ENCODE measurements at regions not wholly inside any gene's neighbourhood (a gene's known extent, or its start where the extent isn't known, plus 50 kb on each side); places are given as distances from the start of the nearest gene placed in this dataset.

DNA sequence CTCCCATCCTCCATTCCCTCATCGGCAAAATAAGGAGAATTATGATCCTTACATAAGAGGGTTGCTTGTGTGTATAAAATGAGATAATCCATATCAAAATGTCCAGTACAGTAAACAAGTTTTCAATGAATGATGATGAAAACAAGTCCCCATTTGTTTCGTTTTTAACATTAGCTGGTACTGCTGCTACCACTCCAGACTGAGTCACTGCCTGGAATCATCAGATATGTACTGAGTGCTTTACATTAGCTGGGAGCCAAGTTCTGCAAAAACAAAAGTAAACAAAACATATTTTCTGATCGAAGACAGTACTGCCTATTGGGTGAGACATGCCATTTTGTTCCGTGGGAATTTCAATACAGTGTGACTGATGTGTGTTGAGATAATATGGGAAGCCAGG lies 123.2 kb upstream of the IGFBP7 start:
- no peaks in the 10 kb centered on the region for H3K27me3 ChIP-seq (ENCODE audit: control insufficient read depth in 1 of 2, insufficient read depth in 2 of 2, low read length in 2 of 2)
- Mint-ChIP-seq H3K9me3 (no peaks in the 10 kb centered on the region), H3K4me3 (no peak overlapping the region), H3K4me1 (ENCODE audit: low read depth) (no peaks in the 10 kb centered on the region), H3K27ac (no peak overlapping the region), H3K36me3 (ENCODE audit: low read depth) (no peaks in the 10 kb centered on the region), H3K27me3 (peaks cover 4% of the 10 kb centered on the region)
- no peak overlapping the region for H3K27ac ChIP-seq (ENCODE audit: low read depth in 1 of 2, low read length in 2 of 2)
- DNase-seq (no peak), ATAC-seq (ENCODE audit: poor library complexity) (no peak)
- no peaks in the 10 kb centered on the region for H3K4me1 ChIP-seq (ENCODE audit: insufficient read depth, low read length)
- ChIA-PET POLR2A (no interaction called here), CTCF (no interaction called here)
- no peaks in the 10 kb centered on the region for H3K9me3 ChIP-seq (ENCODE audit: control insufficient read depth in 1 of 2, insufficient read depth in 1 of 2, low read length in 2 of 2)
- no peak overlapping the region for H3K4me3 ChIP-seq (ENCODE audit: low read length)
- TF ChIP-seq, protein P1, sequence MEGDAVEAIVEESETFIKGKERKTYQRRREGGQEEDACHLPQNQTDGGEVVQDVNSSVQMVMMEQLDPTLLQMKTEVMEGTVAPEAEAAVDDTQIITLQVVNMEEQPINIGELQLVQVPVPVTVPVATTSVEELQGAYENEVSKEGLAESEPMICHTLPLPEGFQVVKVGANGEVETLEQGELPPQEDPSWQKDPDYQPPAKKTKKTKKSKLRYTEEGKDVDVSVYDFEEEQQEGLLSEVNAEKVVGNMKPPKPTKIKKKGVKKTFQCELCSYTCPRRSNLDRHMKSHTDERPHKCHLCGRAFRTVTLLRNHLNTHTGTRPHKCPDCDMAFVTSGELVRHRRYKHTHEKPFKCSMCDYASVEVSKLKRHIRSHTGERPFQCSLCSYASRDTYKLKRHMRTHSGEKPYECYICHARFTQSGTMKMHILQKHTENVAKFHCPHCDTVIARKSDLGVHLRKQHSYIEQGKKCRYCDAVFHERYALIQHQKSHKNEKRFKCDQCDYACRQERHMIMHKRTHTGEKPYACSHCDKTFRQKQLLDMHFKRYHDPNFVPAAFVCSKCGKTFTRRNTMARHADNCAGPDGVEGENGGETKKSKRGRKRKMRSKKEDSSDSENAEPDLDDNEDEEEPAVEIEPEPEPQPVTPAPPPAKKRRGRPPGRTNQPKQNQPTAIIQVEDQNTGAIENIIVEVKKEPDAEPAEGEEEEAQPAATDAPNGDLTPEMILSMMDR (IDR thresholded peaks at IDR 0.05): no peak
- intact Hi-C loops (cut with DNase I, micrococcal nuclease): no loop called here
- H3K36me3 ChIP-seq (ENCODE audit: insufficient read depth, low read length): no peaks in the 10 kb centered on the region

GRCh38 chr4:57231781-57232180 lies 121.6 kb upstream of the IGFBP7 start:
- no peak overlapping the region for H3K27ac ChIP-seq (ENCODE audit: low read depth in 1 of 2, low read length in 2 of 2)
- ChIA-PET CTCF (no interaction called here), POLR2A (no interaction called here)
- no peaks in the 10 kb centered on the region for H3K4me1 ChIP-seq (ENCODE audit: insufficient read depth, low read length)
- Mint-ChIP-seq H3K4me3 (no peak overlapping the region), H3K36me3 (ENCODE audit: low read depth) (no peaks in the 10 kb centered on the region), H3K27ac (no peak overlapping the region), H3K4me1 (ENCODE audit: low read depth) (no peaks in the 10 kb centered on the region), H3K9me3 (peaks cover 1% of the 10 kb centered on the region), H3K27me3 (peaks cover 10% of the 10 kb centered on the region)
- H3K27me3 ChIP-seq (ENCODE audit: control insufficient read depth in 1 of 2, insufficient read depth in 2 of 2, low read length in 2 of 2): no peaks in the 10 kb centered on the region
- DNase-seq (no peak), ATAC-seq (ENCODE audit: poor library complexity) (no peak)
- H3K9me3 ChIP-seq (ENCODE audit: control insufficient read depth in 1 of 2, insufficient read depth in 1 of 2, low read length in 2 of 2): no peaks in the 10 kb centered on the region
- TF ChIP-seq, protein P1 (IDR thresholded peaks at IDR 0.05): no peak
- H3K36me3 ChIP-seq (ENCODE audit: insufficient read depth, low read length): no peaks in the 10 kb centered on the region
- intact Hi-C loops (cut with DNase I, micrococcal nuclease): no loop called here
- no peak overlapping the region for H3K4me3 ChIP-seq (ENCODE audit: low read length)

GRCh38 chr4:57220734-57221133 lies 110.5 kb upstream of the IGFBP7 start:
- no peaks in the 10 kb centered on the region for H3K9me3 ChIP-seq (ENCODE audit: control insufficient read depth in 1 of 2, insufficient read depth in 1 of 2, low read length in 2 of 2)
- no peaks in the 10 kb centered on the region for H3K36me3 Mint-ChIP-seq (ENCODE audit: low read depth)
- H3K4me3 ChIP-seq (ENCODE audit: low read length): no peak overlapping the region
- no peak overlapping the region for H3K27ac Mint-ChIP-seq
- intact Hi-C loops (cut with DNase I, micrococcal nuclease): no loop called here
- H3K4me3 Mint-ChIP-seq: no peak overlapping the region
- no peak overlapping the region for H3K27ac ChIP-seq (ENCODE audit: low read depth in 1 of 2, low read length in 2 of 2)
- H3K9me3 Mint-ChIP-seq: no peaks in the 10 kb centered on the region
- POLR2A ChIA-PET: no interaction called here
- TF ChIP-seq, protein P1 (IDR thresholded peaks at IDR 0.05): no peak
- H3K27me3 Mint-ChIP-seq: peaks cover 5% of the 10 kb centered on the region
- ATAC-seq (ENCODE audit: poor library complexity) (no peak), DNase-seq (no peak)
- H3K27me3 ChIP-seq (ENCODE audit: control insufficient read depth in 1 of 2, insufficient read depth in 2 of 2, low read length in 2 of 2): no peaks in the 10 kb centered on the region
- CTCF ChIA-PET: no interaction called here
- no peaks in the 10 kb centered on the region for H3K4me1 Mint-ChIP-seq (ENCODE audit: low read depth)
- no peaks in the 10 kb centered on the region for H3K4me1 ChIP-seq (ENCODE audit: insufficient read depth, low read length)
- no peaks in the 10 kb centered on the region for H3K36me3 ChIP-seq (ENCODE audit: insufficient read depth, low read length)

All from CD4-positive, alpha-beta T cell (primary cell).